H1 (cell line): ENCODE measurements at regions not wholly inside any gene's neighbourhood (a gene's known extent, or its start where the extent isn't known, plus 50 kb on each side); places are given as distances from the start of the nearest gene placed in this dataset.

Experiments used
- CTCF ChIA-PET: fragments of 300-600 bp; sonication (Branson Sonifier 250); formaldehyde crosslinking; loops from one replicate; lab custom pipeline; 2021; ENCODE audit not compliant: partially characterized antibody; lab: Charles Lee
- POLR2A ChIA-PET: fragments of 300-600 bp; sonication (Branson Sonifier 250); formaldehyde crosslinking; loops from one replicate; lab custom pipeline; 2021; ENCODE audit warnings: inconsistent platforms; ENCODE audit not compliant: partially characterized antibody; lab: Charles Lee
- DNase-seq, 2 experiments: peaks; one replicate each; pipeline versions ENCODE4 v3.0.0 to v3.0.0-alpha.2; 2010 to 2022; ENCODE audit warnings: low spot score in 2 of 2, low read depth in 1 of 2, mixed read lengths in 1 of 2
- FAIRE-seq: peaks from 2 replicates; lab custom pipeline; 2011; peaks lifted over from hg19 to GRCh38; lab: Jason Lieb, UNC
- H2AFZ ChIP-seq: 2 replicates; pipeline ENCODE4 v1.8.1; 2012; ENCODE audit warnings: low read length, inconsistent platforms
- H2AK5ac ChIP-seq: 2 replicates; pipeline ENCODE4 v1.6.1; 2013; ENCODE audit warnings: low read depth, low read length
- H2BK120ac ChIP-seq: replicated peaks from 2 replicates; pipeline ENCODE3; 2013; ENCODE audit warnings: low read depth, low read length, inconsistent platforms
- H2BK12ac ChIP-seq: 2 replicates; pipeline ENCODE4 v1.6.1; 2013; ENCODE audit warnings: low read depth, low read length
- H2BK15ac ChIP-seq: 2 replicates; pipeline ENCODE4 v1.6.1; 2013; ENCODE audit warnings: low read length
- H2BK20ac ChIP-seq: 2 replicates; pipeline ENCODE4 v1.6.1; 2013; ENCODE audit warnings: low read length
- H2BK5ac ChIP-seq: 2 replicates; pipeline ENCODE4 v1.6.1; 2013; ENCODE audit warnings: low read depth, low read length
- H3K14ac ChIP-seq: 2 replicates; pipeline ENCODE4 v1.6.1; 2013; ENCODE audit warnings: inconsistent platforms; ENCODE audit not compliant: insufficient read length
- H3K18ac ChIP-seq: 2 replicates; pipeline ENCODE4 v1.6.1; 2013; ENCODE audit warnings: low read length; ENCODE audit errors: extremely low read depth
- H3K23ac ChIP-seq: 2 replicates; pipeline ENCODE4 v1.6.1; 2013; ENCODE audit warnings: inconsistent platforms; ENCODE audit not compliant: insufficient read length
- H3K23me2 ChIP-seq: 2 replicates; pipeline ENCODE4 v1.6.1; 2013; ENCODE audit warnings: low read depth, low read length
- H3K27ac ChIP-seq: 2 replicates; pipeline ENCODE4 v1.6.1; 2011; ENCODE audit warnings: low read depth, low read length, inconsistent platforms
- H3K27me3 ChIP-seq, 4 experiments: replicated peaks in 1 of 4; 1 replicate in 1 of 4; 2 replicates in 3 of 4; pipeline versions ENCODE4 v1.6.1 to v1.8.1; 2011 to 2013; ENCODE audit warnings: low read length in 3 of 4, mild to moderate bottlenecking in 3 of 4, inconsistent platforms in 2 of 4, mixed read lengths in 2 of 4, moderate library complexity in 1 of 4; ENCODE audit not compliant: control insufficient read depth in 3 of 4, insufficient read depth in 3 of 4; ENCODE audit errors: extremely low read depth in 1 of 4
- H3K36me3 ChIP-seq, 4 experiments: 2 replicates each; pipeline versions ENCODE4 v1.6.1 to v1.8.1; 2011 to 2013; ENCODE audit warnings: mild to moderate bottlenecking in 4 of 4, low read length in 3 of 4, moderate library complexity in 2 of 4, control low read depth in 1 of 4, inconsistent platforms in 1 of 4; ENCODE audit not compliant: insufficient read depth in 4 of 4, control insufficient read depth in 2 of 4
- H3K4ac ChIP-seq: replicated peaks from 2 replicates; pipeline ENCODE3; 2013; ENCODE audit warnings: low read length, low read depth, mixed read lengths, inconsistent platforms; ENCODE audit not compliant: insufficient read length
- H3K4me1 ChIP-seq, 4 experiments: replicated peaks in 1 of 4; 1 replicate in 1 of 4; 2 replicates in 3 of 4; pipeline versions ENCODE4 v1.6.1 to v1.8.1; 2011 to 2013; ENCODE audit warnings: low read length in 3 of 4, inconsistent platforms in 2 of 4, mixed read lengths in 1 of 4; ENCODE audit not compliant: insufficient read depth in 4 of 4, control insufficient read depth in 3 of 4
- H3K4me2 ChIP-seq, 2 experiments: 2 replicates each; pipeline versions ENCODE4 v1.6.1 to v1.8.1; 2011 to 2013; ENCODE audit warnings: low read depth in 2 of 2, low read length in 2 of 2, control low read depth in 1 of 2, inconsistent platforms in 1 of 2, mild to moderate bottlenecking in 1 of 2; ENCODE audit not compliant: insufficient read depth in 1 of 2
- H3K4me3 ChIP-seq, 4 experiments: fragments of 200-600, 300-600 bp in 1 of 4; sonication (generic), shearing (Covaris generic), sonication (Bioruptor Twin) in 1 of 4; 2 replicates each; pipeline versions ENCODE4 v1.5.1 to v1.8.1; 2011 to 2016; ENCODE audit warnings: low read length in 4 of 4, low read depth in 3 of 4, control low read depth in 2 of 4, inconsistent platforms in 2 of 4, mild to moderate bottlenecking in 2 of 4, mixed read lengths in 1 of 4, moderate library complexity in 1 of 4; ENCODE audit not compliant: insufficient read depth in 2 of 4; ENCODE audit errors: extremely low read depth in 1 of 4
- H3K56ac ChIP-seq: replicated peaks from 2 replicates; pipeline ENCODE3; 2013; ENCODE audit warnings: low read depth, mild to moderate bottlenecking, mixed read lengths, low read length, inconsistent platforms; ENCODE audit not compliant: insufficient read length
- H3K79me1 ChIP-seq: 2 replicates; pipeline ENCODE4 v1.6.1; 2013; ENCODE audit warnings: low read depth, low read length, control low read depth
- H3K79me2 ChIP-seq, 2 experiments: 2 replicates each; pipeline versions ENCODE4 v1.6.1 to v1.8.1; 2012 to 2013; ENCODE audit warnings: low read length in 2 of 2, mild to moderate bottlenecking in 2 of 2, inconsistent platforms in 1 of 2; ENCODE audit not compliant: insufficient read depth in 2 of 2, control insufficient read depth in 1 of 2
- H3K9ac ChIP-seq, 4 experiments: replicated peaks in 1 of 4; 1 replicate in 1 of 4; 2 replicates in 3 of 4; pipeline versions ENCODE4 v1.6.1 to v1.8.1; 2011 to 2013; ENCODE audit warnings: low read depth in 3 of 4, low read length in 3 of 4, control low read depth in 2 of 4, mild to moderate bottlenecking in 2 of 4, moderate library complexity in 2 of 4, inconsistent platforms in 1 of 4; ENCODE audit errors: extremely low read depth in 1 of 4
- H3K9me3 ChIP-seq, 2 experiments: 2 replicates each; pipeline versions ENCODE4 v1.6.1 to v1.8.1; 2012 to 2013; ENCODE audit warnings: mild to moderate bottlenecking in 2 of 2, moderate library complexity in 2 of 2, control low read depth in 1 of 2, inconsistent platforms in 1 of 2, low read depth in 1 of 2, low read length in 1 of 2, mixed read lengths in 1 of 2; ENCODE audit not compliant: insufficient read depth in 2 of 2
- H4K20me1 ChIP-seq, 2 experiments: replicated peaks in 1 of 2; 2 replicates each; pipeline versions ENCODE3 to v1.8.1; 2011 to 2013; ENCODE audit warnings: inconsistent platforms in 2 of 2, low read length in 2 of 2, mild to moderate bottlenecking in 1 of 2; ENCODE audit not compliant: insufficient read depth in 2 of 2, control insufficient read depth in 1 of 2
- H4K5ac ChIP-seq: 2 replicates; pipeline ENCODE4 v1.6.1; 2013; ENCODE audit warnings: low read length, low read depth, mixed read lengths, inconsistent platforms; ENCODE audit not compliant: insufficient read length
- H4K8ac ChIP-seq: 2 replicates; pipeline ENCODE4 v1.8.0; 2013; ENCODE audit warnings: mild to moderate bottlenecking, moderate library complexity, low read length, inconsistent platforms; ENCODE audit not compliant: insufficient read depth; ENCODE audit errors: extremely low read depth
- H4K91ac ChIP-seq: replicated peaks from 2 replicates; pipeline ENCODE3; 2013; ENCODE audit warnings: low read length, mixed read lengths, inconsistent platforms; ENCODE audit not compliant: insufficient read length
- ASH2L ChIP-seq: fragments of 200-600, 300-600 bp; sonication (generic); IDR thresholded peaks from one replicate; pipeline ENCODE4 v1.7.1; 2017; ENCODE audit warnings: low read length
- CHD1 ChIP-seq: IDR thresholded peaks from 2 replicates; pipeline ENCODE4 v1.6.1; 2012; ENCODE audit warnings: low read depth, low read length, improper control_type of control experiment
- CREB1 ChIP-seq: IDR thresholded peaks from 2 replicates; pipeline ENCODE4 v1.6.1; 2012; ENCODE audit warnings: inconsistent platforms
- EGR1 ChIP-seq: IDR thresholded peaks from 2 replicates; pipeline ENCODE4 v1.6.1; 2011; ENCODE audit warnings: low read depth, low read length, borderline replicate concordance
- GTF2F1 ChIP-seq: IDR thresholded peaks from 2 replicates; pipeline ENCODE4 v1.6.1; 2012; ENCODE audit warnings: low read depth, low read length, improper control_type of control experiment, borderline replicate concordance
- KDM5A ChIP-seq: fragments of 200-600 bp; IDR thresholded peaks from 2 replicates; pipeline ENCODE4 v1.7.1; 2012; ENCODE audit warnings: mild to moderate bottlenecking, low read length, inconsistent platforms, mixed read lengths
- NRF1 ChIP-seq: IDR thresholded peaks from 2 replicates; pipeline ENCODE4 v1.6.1; 2011; ENCODE audit warnings: mild to moderate bottlenecking, low read depth, low read length, improper control_type of control experiment
- POU5F1 ChIP-seq: IDR thresholded peaks from 2 replicates; pipeline ENCODE4 v1.6.1; 2011; ENCODE audit warnings: low read depth, mild to moderate bottlenecking, low read length, moderate library complexity
- SIRT6 ChIP-seq: IDR thresholded peaks from one replicate; pipeline ENCODE4 v1.7.1; 2012; ENCODE audit warnings: low read length, inconsistent platforms
- TBP ChIP-seq: IDR thresholded peaks from 2 replicates; pipeline ENCODE4 v1.6.1; 2011; ENCODE audit warnings: low read depth, low read length, improper control_type of control experiment
- WGBS, 2 experiments: shearing (Covaris generic) in 1 of 2; methylation state at CpG; one replicate each; pipeline versions ENCODE4 v1.1.6 to v1.1.7; 2013 to 2015; ENCODE audit warnings: low lambda C conversion rate in 2 of 2, mixed read lengths in 2 of 2, inconsistent platforms in 1 of 2, low coverage in 1 of 2, missing lambda C conversion rate in 1 of 2; ENCODE audit not compliant: insufficient replicate concordance in 2 of 2, insufficient coverage in 1 of 2, insufficient read length in 1 of 2; ENCODE audit errors: extremely low coverage in 1 of 2, missing lambda C conversion rate in 1 of 2; 5-methylcytosine and 5-hydroxymethylcytosine counted together

- H3K4me2 ChIP-seq = no peak overlapping the region
- no peak overlapping the region for H3K23ac ChIP-seq
- no peak overlapping the region for H3K18ac ChIP-seq
- H3K79me2 ChIP-seq = no peaks in the 10 kb centered on the region
- ChIA-PET POLR2A (interaction anchor here (2.0 kb wide), 1 partner anchor 13 kb away, joined by 7 read pairs; no protein-coding TSS in a partner anchor), CTCF (interaction anchor here (1.0 to 1.6 kb wide), 3 partner anchors 15 to 121 kb away, joined by 3 read pairs; no protein-coding TSS in a partner anchor)
- H3K79me1 ChIP-seq = no peaks in the 10 kb centered on the region
- peaks cover 0 to 8% (median 1%) of the 10 kb centered on the region in 4 experiments; a peak in 2 of 7 replicates for H3K4me1 ChIP-seq
- H4K8ac ChIP-seq = no peak overlapping the region
- no peaks in the 10 kb centered on the region for H3K36me3 ChIP-seq
- DNase-seq (no peak), FAIRE-seq (no peak)
- H4K91ac ChIP-seq = no peak overlapping the region
- no peak overlapping the region for H2BK5ac ChIP-seq
- H3K9me3 ChIP-seq = no peaks in the 10 kb centered on the region
- TF ChIP-seq ASH2L (no peak), POU5F1 (no peak), GTF2F1 (no peak), CREB1 (no peak), SIRT6 (no peak), NRF1 (no peak), KDM5A (no peak), EGR1 (no peak), CHD1 (no peak), TBP (no peak)
- no peak overlapping the region for H2BK120ac ChIP-seq
- no peak overlapping the region for H3K9ac ChIP-seq
- WGBS, 2 experiments = 98% methylated on average over 3 of the region's 3 CpGs; no CpG with 5 or more reads in 1 of the 2 experiments
- H4K5ac ChIP-seq = no peak overlapping the region
- H2BK15ac ChIP-seq = no peak overlapping the region
- H3K23me2 ChIP-seq = no peaks in the 10 kb centered on the region
- no peak overlapping the region for H2BK20ac ChIP-seq
- no peaks in the 10 kb centered on the region for H4K20me1 ChIP-seq
- no peak overlapping the region for H3K14ac ChIP-seq
- H3K27me3 ChIP-seq = no peaks in the 10 kb centered on the region
- no peak overlapping the region for H3K4ac ChIP-seq
- no peak overlapping the region for H3K27ac ChIP-seq
- H2BK12ac ChIP-seq = no peak overlapping the region
- H3K56ac ChIP-seq = no peak overlapping the region
- H3K4me3 ChIP-seq = no peak overlapping the region
- H2AFZ ChIP-seq = no peak overlapping the region
- H2AK5ac ChIP-seq = no peak overlapping the region
Measured at GRCh38 chr6:14337152-14337551, 219.6 kb downstream of the CD83 start.
